H1 (cell line): ENCODE measurements at regions not wholly inside any gene's neighbourhood (a gene's known extent, or its start where the extent isn't known, plus 50 kb on each side); places are given as distances from the start of the nearest gene placed in this dataset.

Experiments
- KDM5A ChIP-seq: fragments of 200-600 bp; IDR thresholded peaks from 2 replicates; pipeline ENCODE4 v1.7.1; 2012; ENCODE audit warnings: mild to moderate bottlenecking, low read length, inconsistent platforms, mixed read lengths
- MAFK ChIP-seq: IDR thresholded peaks from 2 replicates; pipeline ENCODE4 v1.6.1; 2012; ENCODE audit warnings: low read depth, mild to moderate bottlenecking, improper control_type of control experiment, low read length
- POLR2A ChIP-seq, 2 experiments: IDR thresholded peaks; 1 replicate in 1 of 2; 2 replicates in 1 of 2; pipeline ENCODE4 v1.6.1; 2011; ENCODE audit warnings: low read depth in 2 of 2, low read length in 2 of 2, mild to moderate bottlenecking in 2 of 2; ENCODE audit errors: control extremely low read depth in 1 of 2
- RXRA ChIP-seq: IDR thresholded peaks from 2 replicates; pipeline ENCODE4 v1.6.1; 2011; ENCODE audit warnings: low read depth, mild to moderate bottlenecking, low read length, moderate library complexity; ENCODE audit not compliant: insufficient read depth
- TAF1 ChIP-seq: IDR thresholded peaks from 2 replicates; pipeline ENCODE4 v1.6.1; 2011; ENCODE audit warnings: mild to moderate bottlenecking, low read depth, low read length
- TBP ChIP-seq: IDR thresholded peaks from 2 replicates; pipeline ENCODE4 v1.6.1; 2011; ENCODE audit warnings: low read depth, low read length, improper control_type of control experiment
- TF ChIP-seq, protein P1 (sequence below), 3 experiments: IDR thresholded peaks; 1 replicate in 2 of 3; 2 replicates in 1 of 3; pipeline versions ENCODE4 v1.5.1 to v1.6.1; 2011; ENCODE audit warnings: low read length in 3 of 3, mild to moderate bottlenecking in 3 of 3, inconsistent platforms in 2 of 3, low read depth in 1 of 3, moderate library complexity in 1 of 3; ENCODE audit not compliant: insufficient read depth in 1 of 3; ENCODE audit errors: control extremely low read depth in 1 of 3

DNA sequence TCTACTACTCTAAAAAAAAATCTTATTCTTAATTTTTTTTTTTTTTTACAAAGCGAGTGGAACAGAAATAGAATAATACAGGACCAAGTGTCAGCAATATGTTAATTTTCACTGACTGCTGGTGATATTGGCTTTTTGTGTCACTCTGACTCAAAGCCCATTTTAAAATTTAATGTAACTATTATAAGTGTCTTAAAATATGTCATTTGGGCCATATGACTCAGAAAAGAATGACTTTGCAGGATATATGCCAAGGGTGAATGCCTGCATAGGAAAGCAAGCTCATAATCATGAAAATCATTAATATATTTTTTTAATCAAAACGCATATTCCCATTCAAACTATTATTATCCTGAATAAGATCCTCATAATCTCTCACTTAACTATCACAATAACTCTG, 149.2 kb downstream of the GNAT3 start:
- TF ChIP-seq KDM5A (no peak), POLR2A (IDR thresholded peaks at IDR 0.05; ENCODE audit: control extremely low read depth in 1 of 2, low read depth in 2 of 2, low read length in 2 of 2) (no peak), TBP (no peak), TAF1 (no peak), RXRA (no peak), MAFK (no peak)
- TF ChIP-seq, protein P1, sequence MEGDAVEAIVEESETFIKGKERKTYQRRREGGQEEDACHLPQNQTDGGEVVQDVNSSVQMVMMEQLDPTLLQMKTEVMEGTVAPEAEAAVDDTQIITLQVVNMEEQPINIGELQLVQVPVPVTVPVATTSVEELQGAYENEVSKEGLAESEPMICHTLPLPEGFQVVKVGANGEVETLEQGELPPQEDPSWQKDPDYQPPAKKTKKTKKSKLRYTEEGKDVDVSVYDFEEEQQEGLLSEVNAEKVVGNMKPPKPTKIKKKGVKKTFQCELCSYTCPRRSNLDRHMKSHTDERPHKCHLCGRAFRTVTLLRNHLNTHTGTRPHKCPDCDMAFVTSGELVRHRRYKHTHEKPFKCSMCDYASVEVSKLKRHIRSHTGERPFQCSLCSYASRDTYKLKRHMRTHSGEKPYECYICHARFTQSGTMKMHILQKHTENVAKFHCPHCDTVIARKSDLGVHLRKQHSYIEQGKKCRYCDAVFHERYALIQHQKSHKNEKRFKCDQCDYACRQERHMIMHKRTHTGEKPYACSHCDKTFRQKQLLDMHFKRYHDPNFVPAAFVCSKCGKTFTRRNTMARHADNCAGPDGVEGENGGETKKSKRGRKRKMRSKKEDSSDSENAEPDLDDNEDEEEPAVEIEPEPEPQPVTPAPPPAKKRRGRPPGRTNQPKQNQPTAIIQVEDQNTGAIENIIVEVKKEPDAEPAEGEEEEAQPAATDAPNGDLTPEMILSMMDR (IDR thresholded peaks at IDR 0.05; ENCODE audit: control extremely low read depth in 1 of 3, insufficient read depth in 1 of 3, low read depth in 1 of 3, low read length in 3 of 3), result no peak
